HepG2 (cell line): ENCODE measurements at regions not wholly inside any gene's neighbourhood (a gene's known extent, or its start where the extent isn't known, plus 50 kb on each side); places are given as distances from the start of the nearest gene placed in this dataset.

ENCODE experiments used
- ATAC-seq: fragments of 200-7000 bp; cut with Tn5 transposase; 3 replicates; pipeline ENCODE4 v1.9.1; 2020; ENCODE audit warnings: mild to moderate bottlenecking, moderate library complexity
- BruUV-seq: library from RNA; stranded (reverse); fragments of 400-500 nt; replicated peaks from 2 replicates; lab custom pipeline; 2021; lab: Mats Ljungman, UMichigan
- CTCF ChIA-PET: fragments of 300-600 bp; formaldehyde crosslinking; extraction: SDS; loops from one replicate; lab custom pipeline; 2021; ENCODE audit warnings: low total read pairs, inconsistent platforms, low intra/inter-chr PET ratio; lab: Yijun Ruan, JAX
- POLR2A ChIA-PET: fragments of 350-600 bp; sonication (Branson Sonifier 250); formaldehyde crosslinking; loops from one replicate; lab custom pipeline; 2020; ENCODE audit warnings: antibody characterized with exemption, inconsistent platforms; lab: Yijun Ruan, JAX
- DNase-seq: peaks from one replicate; pipeline ENCODE4 v3.0.0-alpha.2; 2015; ENCODE audit warnings: low spot score
- FAIRE-seq: peaks from 3 replicates; lab custom pipeline; 2011; peaks lifted over from hg19 to GRCh38; lab: Jason Lieb, UNC
- H2AFZ ChIP-seq: one replicate; pipeline ENCODE4 v1.6.1; 2011; ENCODE audit warnings: low read length, inconsistent platforms
- H3K27ac ChIP-seq: fragments of 300-600 bp; 3 replicates; pipeline ENCODE4 v1.8.0; 2011; ENCODE audit warnings: mixed run types, mild to moderate bottlenecking, mixed read lengths, low read length, inconsistent platforms; ENCODE audit not compliant: insufficient read depth; ENCODE audit errors: extremely low read length
- H3K27me3 ChIP-seq, 2 experiments: fragments of 200-600 bp in 1 of 2; 2 replicates in 1 of 2; 3 replicates in 1 of 2; pipeline versions ENCODE4 v1.6.0 to v1.8.0; 2011; ENCODE audit warnings: low read length in 2 of 2, mild to moderate bottlenecking in 2 of 2, moderate library complexity in 2 of 2, inconsistent platforms in 1 of 2; ENCODE audit not compliant: insufficient read depth in 2 of 2, control insufficient read depth in 1 of 2
- H3K36me3 ChIP-seq, 2 experiments: fragments of 200-600 bp in 1 of 2; replicated peaks in 1 of 2; 2 replicates in 1 of 2; 3 replicates in 1 of 2; pipeline versions ENCODE4 v1.5.1 to v1.8.0; 2011; ENCODE audit warnings: low read length in 2 of 2, inconsistent platforms in 1 of 2; ENCODE audit not compliant: insufficient read depth in 2 of 2, control insufficient read depth in 1 of 2
- H3K4me1 ChIP-seq: 2 replicates; pipeline ENCODE4 v1.5.1; 2012; ENCODE audit warnings: low read length, inconsistent platforms; ENCODE audit not compliant: insufficient read depth
- H3K4me2 ChIP-seq: 2 replicates; pipeline ENCODE4 v1.6.0; 2011; ENCODE audit warnings: low read depth, low read length, inconsistent platforms
- H3K4me3 ChIP-seq, 3 experiments: fragments of 200-600 bp in 1 of 3; sonication (generic), shearing (Covaris generic) in 1 of 3; replicated peaks in 1 of 3; 2 replicates each; pipeline ENCODE4 v1.5.1; 2011 to 2016; ENCODE audit warnings: low read length in 3 of 3, inconsistent platforms in 2 of 3, low read depth in 2 of 3, mild to moderate bottlenecking in 2 of 3, control low read depth in 1 of 3, mixed read lengths in 1 of 3; ENCODE audit not compliant: insufficient read depth in 1 of 3
- H3K79me2 ChIP-seq: one replicate; pipeline ENCODE4 v1.6.1; 2011; ENCODE audit warnings: low read length, inconsistent platforms; ENCODE audit not compliant: insufficient read depth
- H3K9ac ChIP-seq: 2 replicates; pipeline ENCODE4 v1.6.0; 2011; ENCODE audit warnings: mild to moderate bottlenecking, low read depth, low read length, inconsistent platforms; ENCODE audit not compliant: insufficient read depth
- H3K9me3 ChIP-seq: 2 replicates; pipeline ENCODE4 v1.5.1; 2012; ENCODE audit warnings: mild to moderate bottlenecking, low read length
- H4K20me1 ChIP-seq: 2 replicates; pipeline ENCODE4 v1.6.0; 2011; ENCODE audit warnings: inconsistent platforms, mild to moderate bottlenecking, low read length, moderate library complexity; ENCODE audit not compliant: insufficient read depth
- HNRNPL ChIP-seq: fragments of 200-400 bp; formaldehyde crosslinking; IDR thresholded peaks from 2 replicates; pipeline ENCODE4 v1.6.1; 2017; ENCODE audit warnings: mild to moderate bottlenecking, low read depth, low read length
- KIAA2018 ChIP-seq: sonication (generic); formaldehyde crosslinking; IDR thresholded peaks from 2 replicates; pipeline ENCODE4 v1.5.0; 2020; ENCODE audit warnings: mild to moderate bottlenecking, missing genetic modification reagents, borderline replicate concordance
- LCORL ChIP-seq, 2 experiments: fragments of 450-650 bp in 1 of 2; sonication (generic) in 1 of 2; formaldehyde crosslinking in 1 of 2; IDR thresholded peaks; 2 replicates each; pipeline versions ENCODE4 v1.5.0 to v1.6.1; 2017 to 2020; ENCODE audit warnings: antibody characterized with exemption in 1 of 2, missing genetic modification reagents in 1 of 2
- MXD4 ChIP-seq: IDR thresholded peaks from 2 replicates; pipeline ENCODE4 v1.6.1; 2016; ENCODE audit warnings: mild to moderate bottlenecking, missing biosample characterization, missing genetic modification reagents
- THAP11 ChIP-seq: IDR thresholded peaks from 2 replicates; pipeline ENCODE4 v1.6.1; 2016; ENCODE audit warnings: missing biosample characterization, missing genetic modification reagents
- TRIM24 ChIP-seq: sonication (generic); formaldehyde crosslinking; IDR thresholded peaks from 2 replicates; pipeline ENCODE4 v1.8.0; 2022; ENCODE audit warnings: mild to moderate bottlenecking, missing genetic modification reagents
- ZNF333 ChIP-seq: sonication (generic); formaldehyde crosslinking; IDR thresholded peaks from 2 replicates; pipeline ENCODE4 v1.4.0; 2020; ENCODE audit warnings: mild to moderate bottlenecking, missing genetic modification reagents, borderline replicate concordance
- ZNF660 ChIP-seq: sonication (generic); formaldehyde crosslinking; IDR thresholded peaks from 2 replicates; pipeline ENCODE4 v1.5.1; 2020; ENCODE audit warnings: mild to moderate bottlenecking, low read depth, missing genetic modification reagents, borderline replicate concordance
- ZNF749 ChIP-seq: sonication (generic); formaldehyde crosslinking; IDR thresholded peaks from 2 replicates; pipeline ENCODE4 v1.8.0; 2022; ENCODE audit warnings: mild to moderate bottlenecking, missing genetic modification reagents, moderate library complexity, borderline replicate concordance
- WGBS: methylation state at CpG from one replicate; pipeline ENCODE4 v1.1.6; 2017; ENCODE audit warnings: low lambda C conversion rate; 5-methylcytosine and 5-hydroxymethylcytosine counted together
- in situ Hi-C: cut with HindIII; loops from 2 replicates; pipeline ENCODE4 v1.10.0; 2017; ENCODE audit warnings: low pct_unique_long_range_greater_than_20kb; ENCODE audit not compliant: extremely low pct_ligation_motif_present
- intact Hi-C: fragments of 100-400 bp; cut with micrococcal nuclease; formaldehyde crosslinking; loops from one replicate; pipeline ENCODE4 v1.10.0; 2022; ENCODE audit not compliant: unreplicated experiment
- TF ChIP-seq, protein P1 (sequence below): IDR thresholded peaks from 2 replicates; pipeline ENCODE4 v1.6.1; 2018; ENCODE audit warnings: missing genetic modification reagents, mild to moderate bottlenecking, missing compliant biosample characterization
- TF ChIP-seq, protein P2 (sequence below): IDR thresholded peaks from 2 replicates; pipeline ENCODE4 v1.6.1; 2016
- TF ChIP-seq, protein P3 (sequence below): IDR thresholded peaks from 2 replicates; pipeline ENCODE4 v1.6.1; 2016; ENCODE audit warnings: missing compliant biosample characterization, missing genetic modification reagents, borderline replicate concordance

GRCh38 chr7:119969054-119969453 is 303.9 kb upstream of the KCND2 start (continued):
- TF ChIP-seq KIAA2018 (CRISPR knock-in tag): no peak
- no peak for TF ChIP-seq ZNF749 (CRISPR knock-in tag)

GRCh38 chr7:119969763-119970162 is 303.2 kb upstream of the KCND2 start:
- no peaks in the 10 kb centered on the region for H3K36me3 ChIP-seq
- H4K20me1 ChIP-seq: no peaks in the 10 kb centered on the region
- BruUV-seq: no TSS peak
- no peak overlapping the region for H2AFZ ChIP-seq
- no peak for FAIRE-seq
- H3K9ac ChIP-seq: no peak overlapping the region
- CTCF ChIA-PET: no interaction called here
- no peak overlapping the region for H3K4me3 ChIP-seq
- no peak overlapping the region for H3K4me2 ChIP-seq
- 21% methylated on average over 2 of the region's 2 CpGs for WGBS
- H3K27ac ChIP-seq: no peak overlapping the region
- intact Hi-C loops: no loop called here
- no peaks in the 10 kb centered on the region for H3K27me3 ChIP-seq
- no peaks in the 10 kb centered on the region for H3K9me3 ChIP-seq
- no peaks in the 10 kb centered on the region for H3K4me1 ChIP-seq
- POLR2A ChIA-PET: no interaction called here
- no peak for ATAC-seq
- in situ Hi-C loops: no loop called here
- no peak for DNase-seq
- no peaks in the 10 kb centered on the region for H3K79me2 ChIP-seq
- TF ChIP-seq ZNF660 (CRISPR knock-in tag) (no peak), TRIM24 (CRISPR knock-in tag) (no peak), ZNF333 (CRISPR knock-in tag) (no peak), THAP11 (CRISPR knock-in tag) (no peak), MXD4 (CRISPR knock-in tag) (no peak), HNRNPL (no peak), LCORL (IDR thresholded peaks at IDR 0.05) (no peak), LCORL (CRISPR knock-in tag; IDR thresholded peaks at IDR 0.05) (no peak)
- TF ChIP-seq, protein P1, sequence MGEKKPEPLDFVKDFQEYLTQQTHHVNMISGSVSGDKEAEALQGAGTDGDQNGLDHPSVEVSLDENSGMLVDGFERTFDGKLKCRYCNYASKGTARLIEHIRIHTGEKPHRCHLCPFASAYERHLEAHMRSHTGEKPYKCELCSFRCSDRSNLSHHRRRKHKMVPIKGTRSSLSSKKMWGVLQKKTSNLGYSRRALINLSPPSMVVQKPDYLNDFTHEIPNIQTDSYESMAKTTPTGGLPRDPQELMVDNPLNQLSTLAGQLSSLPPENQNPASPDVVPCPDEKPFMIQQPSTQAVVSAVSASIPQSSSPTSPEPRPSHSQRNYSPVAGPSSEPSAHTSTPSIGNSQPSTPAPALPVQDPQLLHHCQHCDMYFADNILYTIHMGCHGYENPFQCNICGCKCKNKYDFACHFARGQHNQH (CRISPR knock-in tag): no peak
- TF ChIP-seq, protein P2, sequence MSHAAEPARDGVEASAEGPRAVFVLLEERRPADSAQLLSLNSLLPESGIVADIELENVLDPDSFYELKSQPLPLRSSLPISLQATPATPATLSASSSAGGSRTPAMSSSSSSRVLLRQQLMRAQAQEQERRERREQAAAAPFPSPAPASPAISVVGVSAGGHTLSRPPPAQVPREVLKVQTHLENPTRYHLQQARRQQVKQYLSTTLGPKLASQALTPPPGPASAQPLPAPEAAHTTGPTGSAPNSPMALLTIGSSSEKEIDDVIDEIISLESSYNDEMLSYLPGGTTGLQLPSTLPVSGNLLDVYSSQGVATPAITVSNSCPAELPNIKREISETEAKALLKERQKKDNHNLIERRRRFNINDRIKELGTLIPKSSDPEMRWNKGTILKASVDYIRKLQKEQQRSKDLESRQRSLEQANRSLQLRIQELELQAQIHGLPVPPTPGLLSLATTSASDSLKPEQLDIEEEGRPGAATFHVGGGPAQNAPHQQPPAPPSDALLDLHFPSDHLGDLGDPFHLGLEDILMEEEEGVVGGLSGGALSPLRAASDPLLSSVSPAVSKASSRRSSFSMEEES (CRISPR knock-in tag): no peak
- TF ChIP-seq, protein P3, sequence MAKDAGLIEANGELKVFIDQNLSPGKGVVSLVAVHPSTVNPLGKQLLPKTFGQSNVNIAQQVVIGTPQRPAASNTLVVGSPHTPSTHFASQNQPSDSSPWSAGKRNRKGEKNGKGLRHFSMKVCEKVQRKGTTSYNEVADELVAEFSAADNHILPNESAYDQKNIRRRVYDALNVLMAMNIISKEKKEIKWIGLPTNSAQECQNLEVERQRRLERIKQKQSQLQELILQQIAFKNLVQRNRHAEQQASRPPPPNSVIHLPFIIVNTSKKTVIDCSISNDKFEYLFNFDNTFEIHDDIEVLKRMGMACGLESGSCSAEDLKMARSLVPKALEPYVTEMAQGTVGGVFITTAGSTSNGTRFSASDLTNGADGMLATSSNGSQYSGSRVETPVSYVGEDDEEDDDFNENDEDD (CRISPR knock-in tag): no peak
